HG03558 (cell line): ENCODE measurements at regions not wholly inside any gene's neighbourhood (a gene's known extent, or its start where the extent isn't known, plus 50 kb on each side); places are given as distances from the start of the nearest gene placed in this dataset.

ENCODE experiments used
- ATAC-seq: cut with Tn5 transposase; IDR thresholded peaks from one replicate; pipeline ENCODE4 v1.9.1; 2021; ENCODE audit warnings: moderate number of reproducible peaks; ENCODE audit not compliant: unreplicated experiment; ENCODE audit errors: extremely low read depth

- no peak for ATAC-seq
Measured at GRCh38 chr11:100632941-100633452, 54.1 kb upstream of the ARHGAP42 start.

GRCh38 chr11:100635194-100635593 lies 51.9 kb upstream of the ARHGAP42 start:
- ATAC-seq, result no peak

- no peak for ATAC-seq
Measured at GRCh38 chr11:100636536-100636935, 50.6 kb upstream of the ARHGAP42 start.
